ENCODE measurements at regions not wholly inside any gene's neighbourhood (a gene's known extent, or its start where the extent isn't known, plus 50 kb on each side); places are given as distances from the start of the nearest gene placed in this dataset.

- peaks cover 5% of the 10 kb centered on the region for H3K9me3 Mint-ChIP-seq
Measured at GRCh38 chr14:88064841-88065240, 59.9 kb downstream of the GPR65 start.

GRCh38 chr14:88069677-88070076 lies 64.7 kb downstream of the GPR65 start:
- no peak overlapping the region for H3K27ac Mint-ChIP-seq
- POLR2A ChIA-PET: no interaction called here

More at GRCh38 chr14:88064841-88065240, 59.9 kb downstream of the GPR65 start:
- ChIA-PET POLR2A (no interaction called here), CTCF (no interaction called here)
- Mint-ChIP-seq H3K4me3 (no peak overlapping the region), H3K27ac (no peak overlapping the region), H3K36me3 (ENCODE audit: low read depth) (no peaks in the 10 kb centered on the region), H3K27me3 (peaks cover 2% of the 10 kb centered on the region), H3K4me1 (no peaks in the 10 kb centered on the region)
- ATAC-seq (ENCODE audit: low read depth) (no peak), DNase-seq (no peak)
- intact Hi-C loops (cut with micrococcal nuclease): no loop called here
- no peak for TF ChIP-seq CTCF (IDR thresholded peaks at IDR 0.05)

GRCh38 chr14:88075269-88075981 lies 70.5 kb downstream of the GPR65 start:
- Mint-ChIP-seq H3K4me1 (peaks cover 4% of the 10 kb centered on the region), H3K4me3 (no peak overlapping the region), H3K27ac (no peak overlapping the region), H3K9me3 (peaks cover 24% of the 10 kb centered on the region), H3K36me3 (ENCODE audit: low read depth) (peaks cover 1% of the 10 kb centered on the region), H3K27me3 (peaks cover 2% of the 10 kb centered on the region)
- DNase-seq (no peak), ATAC-seq (ENCODE audit: low read depth) (no peak)
- CTCF ChIA-PET: no interaction called here
- no peak for TF ChIP-seq CTCF (IDR thresholded peaks at IDR 0.05)
- intact Hi-C loops (cut with micrococcal nuclease): no loop called here
- POLR2A ChIA-PET: no interaction called here

More at GRCh38 chr14:88069677-88070076, 64.7 kb downstream of the GPR65 start:
- no peak for TF ChIP-seq CTCF (IDR thresholded peaks at IDR 0.05)
- CTCF ChIA-PET: no interaction called here
- no peaks in the 10 kb centered on the region for H3K4me1 Mint-ChIP-seq
- H3K27me3 Mint-ChIP-seq: peaks cover 2% of the 10 kb centered on the region
- intact Hi-C loops (cut with micrococcal nuclease): no loop called here
- H3K9me3 Mint-ChIP-seq: peaks cover 35% of the 10 kb centered on the region
- H3K36me3 Mint-ChIP-seq (ENCODE audit: low read depth): peaks cover 1% of the 10 kb centered on the region
- ATAC-seq (ENCODE audit: low read depth) (no peak), DNase-seq (no peak)
- no peak overlapping the region for H3K4me3 Mint-ChIP-seq

GRCh38 chr14:88078525-88078924 lies 73.6 kb downstream of the GPR65 start:
- Mint-ChIP-seq H3K27ac (no peak overlapping the region), H3K27me3 (no peaks in the 10 kb centered on the region), H3K36me3 (ENCODE audit: low read depth) (no peaks in the 10 kb centered on the region), H3K9me3 (no peaks in the 10 kb centered on the region), H3K4me3 (no peak overlapping the region), H3K4me1 (peaks cover 4% of the 10 kb centered on the region)
- POLR2A ChIA-PET: no interaction called here
- TF ChIP-seq CTCF (IDR thresholded peaks at IDR 0.05): no peak
- no peak for ATAC-seq (ENCODE audit: low read depth)
- DNase-seq: no peak
- CTCF ChIA-PET: no interaction called here
- intact Hi-C loops (cut with micrococcal nuclease): no loop called here

- CTCF ChIA-PET: no interaction called here
- Mint-ChIP-seq H3K27ac (no peak overlapping the region), H3K36me3 (ENCODE audit: low read depth) (no peaks in the 10 kb centered on the region), H3K4me1 (peaks cover 4% of the 10 kb centered on the region), H3K4me3 (no peak overlapping the region), H3K27me3 (no peaks in the 10 kb centered on the region), H3K9me3 (no peaks in the 10 kb centered on the region)
- DNase-seq: no peak
- POLR2A ChIA-PET: no interaction called here
- ATAC-seq (ENCODE audit: low read depth): no peak
- TF ChIP-seq CTCF (IDR thresholded peaks at IDR 0.05): no peak
- intact Hi-C loops (cut with micrococcal nuclease): no loop called here
Measured at GRCh38 chr14:88079624-88080023, 74.7 kb downstream of the GPR65 start.
